ENCODE measurements at regions not wholly inside any gene's neighbourhood (a gene's known extent, or its start where the extent isn't known, plus 50 kb on each side); places are given as distances from the start of the nearest gene placed in this dataset.

DNA sequence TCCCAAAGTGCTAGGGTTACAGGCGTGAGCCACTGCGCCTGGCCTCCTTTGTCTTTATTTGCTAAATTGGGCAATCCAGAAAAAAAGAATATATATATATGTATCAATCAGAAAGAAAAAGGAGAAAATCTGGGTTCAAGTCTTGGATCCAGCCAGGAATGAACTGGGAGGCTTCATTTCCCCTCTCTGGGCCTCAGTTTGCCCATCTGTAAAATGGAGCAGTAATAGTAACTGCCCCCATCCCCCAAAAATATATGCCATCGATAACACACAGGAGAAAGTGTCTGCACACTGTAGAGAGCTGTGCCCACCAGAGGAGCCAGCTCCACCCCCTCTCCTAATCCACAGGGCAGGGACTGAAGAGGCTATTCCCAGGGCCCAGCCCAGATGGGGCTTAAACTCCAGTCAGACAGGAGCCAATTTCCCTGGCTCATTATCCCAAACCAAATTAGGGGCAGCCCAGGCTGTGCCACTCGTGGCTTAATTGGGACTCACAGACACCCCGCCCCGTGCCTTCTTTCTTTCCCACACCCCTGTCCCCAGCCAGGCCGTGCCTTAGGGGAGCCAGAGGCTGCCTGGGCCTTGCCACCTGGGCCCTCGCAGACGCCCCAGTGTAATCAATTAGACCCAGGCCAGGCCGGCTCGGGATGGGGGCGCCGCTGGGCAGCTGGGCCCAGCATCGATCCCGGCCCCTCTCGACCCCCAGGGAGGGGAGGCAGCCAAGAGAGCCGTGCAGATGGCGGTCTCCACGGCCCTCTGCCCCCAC, 171.5 kb downstream of the MN1 start:
- TF ChIP-seq, protein P1, sequence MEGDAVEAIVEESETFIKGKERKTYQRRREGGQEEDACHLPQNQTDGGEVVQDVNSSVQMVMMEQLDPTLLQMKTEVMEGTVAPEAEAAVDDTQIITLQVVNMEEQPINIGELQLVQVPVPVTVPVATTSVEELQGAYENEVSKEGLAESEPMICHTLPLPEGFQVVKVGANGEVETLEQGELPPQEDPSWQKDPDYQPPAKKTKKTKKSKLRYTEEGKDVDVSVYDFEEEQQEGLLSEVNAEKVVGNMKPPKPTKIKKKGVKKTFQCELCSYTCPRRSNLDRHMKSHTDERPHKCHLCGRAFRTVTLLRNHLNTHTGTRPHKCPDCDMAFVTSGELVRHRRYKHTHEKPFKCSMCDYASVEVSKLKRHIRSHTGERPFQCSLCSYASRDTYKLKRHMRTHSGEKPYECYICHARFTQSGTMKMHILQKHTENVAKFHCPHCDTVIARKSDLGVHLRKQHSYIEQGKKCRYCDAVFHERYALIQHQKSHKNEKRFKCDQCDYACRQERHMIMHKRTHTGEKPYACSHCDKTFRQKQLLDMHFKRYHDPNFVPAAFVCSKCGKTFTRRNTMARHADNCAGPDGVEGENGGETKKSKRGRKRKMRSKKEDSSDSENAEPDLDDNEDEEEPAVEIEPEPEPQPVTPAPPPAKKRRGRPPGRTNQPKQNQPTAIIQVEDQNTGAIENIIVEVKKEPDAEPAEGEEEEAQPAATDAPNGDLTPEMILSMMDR (IDR thresholded peaks at IDR 0.05) = no peak
- no peak for TF ChIP-seq EZH2 (IDR thresholded peaks at IDR 0.05; ENCODE audit: borderline replicate concordance, insufficient read depth, low read depth, low read length, poor library complexity, severe bottlenecking)
